GM18505 (cell line): ENCODE measurements at regions not wholly inside any gene's neighbourhood (a gene's known extent, or its start where the extent isn't known, plus 50 kb on each side); places are given as distances from the start of the nearest gene placed in this dataset.

ENCODE experiments used
- ATAC-seq: cut with Tn5 transposase; IDR thresholded peaks from one replicate; pipeline ENCODE4 v1.9.1; 2021; ENCODE audit not compliant: unreplicated experiment
- POLR2A ChIP-seq: IDR thresholded peaks from 4 replicates; pipeline ENCODE4 v1.6.1; 2011; ENCODE audit warnings: borderline replicate concordance; ENCODE audit not compliant: insufficient read depth, insufficient read length; ENCODE audit errors: extremely low read depth

DNA sequence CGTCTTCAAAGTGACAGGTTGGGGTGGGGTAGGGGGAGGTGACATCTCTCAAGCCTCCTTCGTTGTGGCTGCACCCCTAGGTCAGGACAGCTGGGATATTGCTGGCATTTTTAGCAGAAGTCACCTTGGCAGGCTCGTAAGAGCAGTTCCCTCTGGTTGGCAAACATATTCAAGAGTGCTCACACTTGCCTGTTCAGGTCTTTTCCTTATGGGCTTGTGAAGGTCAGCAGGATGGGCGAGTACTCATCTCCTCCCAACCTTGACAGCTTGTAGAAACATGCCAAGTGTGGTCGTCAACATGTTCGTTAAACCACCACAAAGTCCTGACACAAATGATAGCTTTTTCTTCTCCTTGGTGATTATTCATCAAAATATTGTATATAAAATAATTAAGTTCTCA is 113.6 kb downstream of the HDGFL1 start:
- no peak for TF ChIP-seq POLR2A
- ATAC-seq: no peak

DNA sequence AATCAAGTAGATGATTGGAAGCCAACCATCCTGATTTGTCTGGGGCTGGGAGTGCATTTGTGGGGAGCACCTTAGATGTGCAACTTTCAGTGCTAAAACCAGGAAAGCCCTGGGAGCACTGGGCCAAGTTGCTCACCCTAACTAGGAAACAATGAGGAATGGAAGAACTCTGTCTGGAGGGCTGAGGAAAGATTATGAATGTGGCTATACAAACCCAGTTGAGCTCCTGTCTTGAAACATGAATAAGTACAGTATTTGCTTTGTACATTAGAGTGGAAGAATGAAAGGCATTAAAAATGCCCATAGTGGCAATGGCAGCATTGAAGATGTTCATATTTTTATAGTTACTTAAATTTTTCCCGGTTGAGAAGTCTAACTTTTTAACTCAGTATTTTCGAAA is 121.1 kb downstream of the HDGFL1 start:
- TF ChIP-seq POLR2A: no peak
- no peak for ATAC-seq

DNA sequence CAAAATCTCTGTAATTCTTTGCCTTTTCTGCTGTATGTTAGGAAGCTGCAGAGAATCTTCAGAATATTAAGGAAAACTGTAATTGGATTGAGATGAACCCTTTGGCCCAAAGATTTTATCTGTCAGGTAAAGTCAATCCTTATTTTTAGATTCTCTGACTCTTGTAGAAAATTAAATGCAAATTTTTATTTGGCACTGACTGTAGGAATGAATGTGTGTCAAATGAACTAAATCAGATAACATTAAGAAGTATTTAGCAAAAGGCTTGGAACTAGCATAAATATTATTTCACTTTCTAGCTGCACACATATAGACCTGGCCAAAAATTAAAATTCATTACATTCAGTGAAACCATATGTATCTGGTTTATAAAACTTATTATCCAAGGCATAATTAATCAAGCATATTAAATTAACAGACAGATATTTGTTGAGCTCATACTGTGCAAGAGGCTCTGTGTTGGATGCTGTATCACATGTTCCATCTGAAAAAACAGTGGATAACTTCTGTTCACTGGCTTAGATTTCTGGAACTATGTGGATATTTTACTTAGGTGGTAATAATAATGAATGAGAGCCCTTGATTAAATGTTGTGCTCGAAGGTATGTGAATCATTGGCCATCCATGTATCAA is 124.8 kb downstream of the HDGFL1 start:
- no peak for ATAC-seq
- no peak for TF ChIP-seq POLR2A

DNA sequence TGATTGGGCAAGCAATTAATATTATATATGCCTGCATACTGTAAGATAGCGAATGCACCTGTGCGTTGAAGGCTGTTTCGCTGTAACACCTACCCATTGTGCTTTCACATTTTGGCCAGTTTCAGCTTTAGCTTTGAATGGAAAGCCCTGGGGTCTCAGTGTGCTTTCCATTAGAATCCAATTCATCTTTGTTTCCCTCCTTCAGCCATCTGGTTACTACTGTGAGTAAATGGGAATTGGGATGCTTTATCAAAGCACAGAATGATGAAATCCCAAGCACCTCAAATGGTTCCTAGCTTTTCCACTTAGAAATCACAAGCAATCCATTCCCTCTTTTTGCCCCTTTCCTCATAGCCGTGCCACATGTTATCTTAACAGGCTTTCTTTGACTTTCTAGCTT is 127.1 kb downstream of the HDGFL1 start:
- TF ChIP-seq POLR2A: no peak
- ATAC-seq: no peak

DNA sequence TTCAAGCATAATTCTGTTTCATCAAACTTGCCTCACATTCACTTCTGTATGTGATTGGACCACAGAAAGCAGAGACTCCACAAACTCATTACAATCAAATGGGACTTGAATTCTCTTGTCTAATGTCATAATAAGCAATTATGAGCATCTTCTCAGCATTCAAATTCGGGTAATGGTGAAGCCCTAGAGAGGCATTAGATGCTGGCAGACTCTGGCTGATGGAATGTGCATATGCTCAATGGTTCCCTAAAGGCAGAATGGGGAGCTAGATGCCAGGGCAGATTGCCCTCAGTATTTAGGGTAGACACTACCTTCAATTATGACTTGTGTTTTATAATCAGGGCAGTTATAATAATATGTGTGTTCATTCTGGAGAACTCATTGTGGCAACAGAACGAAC is 127.9 kb downstream of the HDGFL1 start:
- ATAC-seq: no peak
- TF ChIP-seq POLR2A: no peak

DNA sequence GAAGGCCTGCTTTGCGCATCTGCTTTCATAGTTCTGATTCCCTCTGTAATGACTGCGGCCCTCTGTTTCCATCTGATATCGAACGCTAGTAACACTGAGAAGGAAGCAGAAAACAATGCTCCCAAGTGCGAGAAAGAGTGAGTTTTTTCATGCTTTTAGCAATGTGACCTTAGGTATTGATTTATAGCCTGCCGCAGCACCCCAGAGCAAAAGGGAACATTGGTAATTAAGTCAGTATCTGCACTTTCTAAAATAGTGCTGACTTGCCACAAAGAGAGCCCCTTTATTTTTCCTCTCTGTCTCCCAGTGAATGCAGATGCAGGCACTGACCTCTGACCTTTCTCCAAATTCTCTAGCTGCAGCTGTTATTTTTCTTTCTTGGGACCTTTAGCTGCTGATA is 129.8 kb downstream of the HDGFL1 start:
- no peak for ATAC-seq
- TF ChIP-seq POLR2A: no peak

DNA sequence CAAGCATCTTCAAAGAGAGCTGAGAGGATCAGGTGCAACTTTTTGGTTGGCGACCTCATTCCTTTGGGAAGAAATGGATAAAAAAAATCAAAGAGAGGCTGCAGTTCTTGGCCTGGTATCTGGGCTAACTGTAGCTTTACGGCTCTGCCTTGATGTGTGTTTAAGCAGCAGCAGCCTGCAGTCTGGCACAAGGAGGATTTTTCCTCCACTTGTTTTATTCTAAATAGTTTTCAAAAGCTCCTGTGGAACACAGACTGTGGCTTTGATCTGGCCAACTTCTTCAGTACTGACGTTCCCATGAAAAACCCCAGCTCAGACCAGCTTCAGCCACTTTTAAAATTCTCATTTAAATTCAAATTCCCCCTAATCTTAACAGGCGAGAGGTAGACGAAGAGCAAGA is 137.3 kb downstream of the HDGFL1 start:
- TF ChIP-seq POLR2A: no peak
- ATAC-seq: no peak

DNA sequence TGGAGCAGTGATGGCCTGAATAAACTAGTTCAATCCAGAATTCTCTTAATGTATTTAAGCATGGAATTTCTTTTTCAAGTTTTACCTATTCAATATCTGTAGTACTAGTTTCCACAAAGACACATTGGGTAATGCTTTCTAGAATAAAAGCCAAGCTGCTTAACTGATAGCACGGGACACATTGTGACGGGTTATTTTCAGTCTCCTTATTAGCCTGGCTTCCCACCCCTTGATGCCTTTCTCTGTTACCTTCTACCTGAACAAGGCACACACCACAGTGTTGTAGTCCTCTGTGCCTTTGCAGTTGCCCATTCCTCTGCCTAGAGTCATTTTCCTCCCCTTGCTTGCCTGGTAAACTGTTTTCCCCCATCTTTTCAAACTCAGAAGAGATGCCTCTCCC is 139.1 kb downstream of the HDGFL1 start:
- ATAC-seq: no peak
- no peak for TF ChIP-seq POLR2A

DNA sequence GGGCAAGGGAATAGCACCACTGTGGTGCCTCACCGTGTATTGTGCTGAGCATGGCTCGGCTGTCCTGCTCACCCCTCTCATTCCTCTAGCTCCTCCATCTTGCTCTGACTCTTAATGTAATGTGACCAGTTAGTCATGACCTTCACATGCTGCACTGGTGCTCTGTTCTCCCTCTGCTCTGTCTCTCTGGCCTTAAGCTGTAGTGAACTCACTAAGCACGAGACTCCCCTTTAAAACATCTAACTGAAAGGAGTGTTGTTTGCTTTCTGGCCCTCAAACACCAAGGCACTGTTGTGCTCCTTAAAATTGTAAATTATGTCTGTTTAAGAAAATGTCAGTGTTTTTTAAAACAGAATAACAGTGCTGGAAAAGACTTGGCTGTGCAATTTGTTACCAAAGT is 140.4 kb downstream of the HDGFL1 start:
- ATAC-seq: no peak

DNA sequence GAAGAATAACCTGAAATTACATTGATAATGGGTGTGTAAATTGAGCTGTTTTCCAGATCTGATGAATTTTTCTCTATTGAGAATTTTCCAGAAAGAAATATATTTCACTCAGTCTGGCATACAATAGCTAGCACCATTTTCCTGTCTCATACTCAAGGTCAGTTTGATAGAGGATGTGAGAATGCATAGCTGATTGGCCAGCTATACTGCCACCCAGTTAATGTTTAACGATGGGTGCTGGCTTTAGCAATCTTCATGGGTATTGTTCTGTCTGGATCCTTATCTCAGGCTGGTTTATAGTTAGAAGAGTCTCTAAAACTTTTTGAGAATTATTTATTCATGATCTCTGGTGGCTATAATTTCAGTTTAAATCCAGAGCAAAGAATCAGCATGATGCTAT is 147.4 kb downstream of the HDGFL1 start:
- no peak for TF ChIP-seq POLR2A
- peak; percentile 90 for ATAC-seq

More for the DNA sequence above, 140.4 kb downstream of the HDGFL1 start:
- TF ChIP-seq POLR2A: no peak

- no peak for ATAC-seq
Observed at GRCh38 chr6:22717915-22718314, 148.5 kb downstream of the HDGFL1 start.

GRCh38 chr6:22722913-22723312 is 153.5 kb downstream of the HDGFL1 start:
- ATAC-seq: no peak
- no peak for TF ChIP-seq POLR2A

More at GRCh38 chr6:22717915-22718314, 148.5 kb downstream of the HDGFL1 start:
- TF ChIP-seq POLR2A: no peak

GRCh38 chr6:22726966-22727365 is 157.6 kb downstream of the HDGFL1 start:
- TF ChIP-seq POLR2A: no peak
- ATAC-seq: no peak

DNA sequence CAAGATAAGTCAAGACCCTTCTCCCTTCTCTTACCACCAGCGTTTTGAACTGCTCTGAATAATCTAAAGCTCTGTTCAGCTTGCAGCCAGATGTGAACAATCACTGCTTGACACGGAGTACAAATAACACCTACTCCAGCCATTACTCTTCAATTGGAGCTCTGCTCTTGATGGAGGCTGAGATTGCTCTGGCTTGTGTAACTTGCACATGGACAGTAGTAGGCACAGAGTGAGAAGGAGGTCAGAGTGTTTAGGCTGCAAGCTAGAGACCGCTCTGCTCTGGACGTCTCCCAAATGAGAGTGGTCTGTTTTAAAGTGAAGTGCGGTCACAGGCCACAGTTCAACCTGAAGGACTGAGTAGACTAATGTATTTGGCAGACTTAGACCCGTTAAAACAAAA is 158.3 kb downstream of the HDGFL1 start:
- TF ChIP-seq POLR2A: no peak
- no peak for ATAC-seq

DNA sequence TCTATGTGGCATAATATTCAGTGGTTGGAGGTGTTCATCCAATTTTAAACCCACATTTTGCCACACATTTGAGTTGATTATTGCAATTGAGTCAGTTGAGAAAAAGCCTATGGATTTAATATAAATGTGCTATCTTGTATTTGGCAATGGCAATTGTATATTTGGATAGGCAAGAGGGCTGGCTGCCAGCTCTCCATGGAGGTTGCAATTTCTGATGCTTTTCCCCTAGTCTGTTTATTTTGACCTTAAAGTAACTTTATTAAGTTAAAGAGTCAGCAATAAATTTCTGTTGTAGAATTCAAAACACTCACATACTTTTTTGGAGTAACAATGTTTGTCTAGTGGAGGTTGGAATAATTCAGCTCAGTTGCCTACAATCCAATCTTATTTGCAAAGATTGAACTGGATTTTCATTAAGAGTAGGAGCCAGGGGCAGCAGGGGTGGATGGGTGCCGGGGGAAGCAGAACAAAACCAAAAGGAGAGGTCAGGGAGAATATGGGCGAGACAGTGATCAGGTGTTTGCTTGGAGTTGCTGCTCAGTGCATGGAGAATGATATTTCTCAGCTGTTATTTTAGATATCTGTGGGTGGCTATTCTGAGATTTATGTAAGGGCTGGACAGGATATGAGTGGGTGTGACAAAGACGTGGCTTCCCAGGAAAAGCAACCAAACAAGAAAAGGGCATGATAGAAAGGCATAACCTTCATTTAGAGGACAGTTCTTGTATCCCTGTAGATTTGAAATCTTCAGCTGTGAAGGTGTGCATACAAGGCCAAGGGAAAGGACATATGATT is 163.0 kb downstream of the HDGFL1 start:
- no peak for TF ChIP-seq POLR2A
- ATAC-seq: no peak

GRCh38 chr6:22736740-22737139 is 167.4 kb downstream of the HDGFL1 start:
- no peak for ATAC-seq
- no peak for TF ChIP-seq POLR2A
